BJ (cell line): ENCODE measurements at regions not wholly inside any gene's neighbourhood (a gene's known extent, or its start where the extent isn't known, plus 50 kb on each side); places are given as distances from the start of the nearest gene placed in this dataset.
"Not testable (repeated sequence)": the region's sequence is repeated elsewhere in the genome, so short reads cannot be mapped to it uniquely, and the experiment has no call there.

Experiments
- CTCF ChIA-PET: fragments of 350-600 bp; formaldehyde crosslinking; extraction: SDS; loops from one replicate; lab custom pipeline; 2021; ENCODE audit warnings: antibody characterized with exemption, inconsistent platforms; lab: Yijun Ruan, JAX
- POLR2A ChIA-PET: fragments of 300-600 bp; sonication (Branson Sonifier 250); formaldehyde crosslinking; extraction: SDS; loops from one replicate; lab custom pipeline; 2021; ENCODE audit warnings: antibody characterized with exemption; lab: Charles Lee
- DNase-seq: peaks from one replicate; pipeline ENCODE4 v3.0.0-alpha.2; 2011; ENCODE audit warnings: low read depth
- H3K27me3 ChIP-seq: 2 replicates; pipeline ENCODE4 v1.6.0; 2011; ENCODE audit warnings: low read length; ENCODE audit not compliant: control insufficient read depth, insufficient read depth
- H3K36me3 ChIP-seq: 2 replicates; pipeline ENCODE4 v1.5.1; 2011; ENCODE audit warnings: low read length; ENCODE audit not compliant: control insufficient read depth, insufficient read depth
- H3K4me3 ChIP-seq: 2 replicates; pipeline ENCODE4 v1.5.1; 2011; ENCODE audit warnings: low read depth, mild to moderate bottlenecking, control low read depth, low read length
- TF ChIP-seq, protein P1 (sequence below): IDR thresholded peaks from 2 replicates; pipeline ENCODE4 v1.5.1; 2011; ENCODE audit warnings: low read depth, mild to moderate bottlenecking, control low read depth, inconsistent platforms, low read length, moderate library complexity; ENCODE audit not compliant: insufficient read depth

DNA sequence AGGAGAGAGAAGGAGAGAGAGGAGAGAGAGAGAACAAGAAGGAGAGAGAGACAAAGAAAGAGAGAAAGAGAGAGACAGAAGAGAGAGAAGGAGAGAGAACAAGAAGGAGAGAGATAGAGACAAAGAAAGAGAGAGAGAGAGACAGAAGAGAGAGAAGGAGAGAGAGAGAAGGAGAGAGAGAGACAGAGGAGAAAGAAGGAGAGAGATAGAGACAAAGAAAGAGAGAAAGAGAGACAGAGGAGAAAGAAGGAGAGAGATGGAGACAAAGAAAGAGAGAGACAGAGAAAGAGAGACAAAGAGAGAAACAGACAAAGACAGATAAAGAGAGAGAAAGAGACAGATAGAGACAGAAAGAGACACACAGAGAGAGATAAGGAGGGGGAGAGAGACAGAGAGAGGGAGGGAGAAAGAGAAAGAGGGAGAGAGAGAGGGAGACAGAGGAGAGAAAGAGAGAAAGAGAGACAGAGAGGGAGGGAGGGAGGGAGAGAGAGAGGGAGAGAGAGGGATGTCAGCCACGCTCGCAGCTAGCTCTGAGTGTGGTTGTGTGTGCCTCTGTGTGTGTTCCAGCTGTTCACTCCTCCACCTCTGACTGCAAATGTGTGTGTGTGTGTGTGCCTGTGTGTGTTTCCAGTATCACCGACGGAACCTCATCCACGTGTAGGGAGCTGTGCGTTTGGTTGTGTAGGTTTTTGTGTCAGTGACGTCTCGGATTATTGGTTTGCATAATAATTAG is 105.8 kb downstream of the CRLF2 start:
- Histone ChIP-seq H3K4me3 (no peak overlapping the region), H3K36me3 (no peaks in the 10 kb centered on the region), H3K27me3 (peaks cover 8% of the 10 kb centered on the region)
- no peak for DNase-seq
- CTCF ChIA-PET, result no interaction called here
- POLR2A ChIA-PET, result no interaction called here
- TF ChIP-seq, protein P1, sequence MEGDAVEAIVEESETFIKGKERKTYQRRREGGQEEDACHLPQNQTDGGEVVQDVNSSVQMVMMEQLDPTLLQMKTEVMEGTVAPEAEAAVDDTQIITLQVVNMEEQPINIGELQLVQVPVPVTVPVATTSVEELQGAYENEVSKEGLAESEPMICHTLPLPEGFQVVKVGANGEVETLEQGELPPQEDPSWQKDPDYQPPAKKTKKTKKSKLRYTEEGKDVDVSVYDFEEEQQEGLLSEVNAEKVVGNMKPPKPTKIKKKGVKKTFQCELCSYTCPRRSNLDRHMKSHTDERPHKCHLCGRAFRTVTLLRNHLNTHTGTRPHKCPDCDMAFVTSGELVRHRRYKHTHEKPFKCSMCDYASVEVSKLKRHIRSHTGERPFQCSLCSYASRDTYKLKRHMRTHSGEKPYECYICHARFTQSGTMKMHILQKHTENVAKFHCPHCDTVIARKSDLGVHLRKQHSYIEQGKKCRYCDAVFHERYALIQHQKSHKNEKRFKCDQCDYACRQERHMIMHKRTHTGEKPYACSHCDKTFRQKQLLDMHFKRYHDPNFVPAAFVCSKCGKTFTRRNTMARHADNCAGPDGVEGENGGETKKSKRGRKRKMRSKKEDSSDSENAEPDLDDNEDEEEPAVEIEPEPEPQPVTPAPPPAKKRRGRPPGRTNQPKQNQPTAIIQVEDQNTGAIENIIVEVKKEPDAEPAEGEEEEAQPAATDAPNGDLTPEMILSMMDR, result no peak

DNA sequence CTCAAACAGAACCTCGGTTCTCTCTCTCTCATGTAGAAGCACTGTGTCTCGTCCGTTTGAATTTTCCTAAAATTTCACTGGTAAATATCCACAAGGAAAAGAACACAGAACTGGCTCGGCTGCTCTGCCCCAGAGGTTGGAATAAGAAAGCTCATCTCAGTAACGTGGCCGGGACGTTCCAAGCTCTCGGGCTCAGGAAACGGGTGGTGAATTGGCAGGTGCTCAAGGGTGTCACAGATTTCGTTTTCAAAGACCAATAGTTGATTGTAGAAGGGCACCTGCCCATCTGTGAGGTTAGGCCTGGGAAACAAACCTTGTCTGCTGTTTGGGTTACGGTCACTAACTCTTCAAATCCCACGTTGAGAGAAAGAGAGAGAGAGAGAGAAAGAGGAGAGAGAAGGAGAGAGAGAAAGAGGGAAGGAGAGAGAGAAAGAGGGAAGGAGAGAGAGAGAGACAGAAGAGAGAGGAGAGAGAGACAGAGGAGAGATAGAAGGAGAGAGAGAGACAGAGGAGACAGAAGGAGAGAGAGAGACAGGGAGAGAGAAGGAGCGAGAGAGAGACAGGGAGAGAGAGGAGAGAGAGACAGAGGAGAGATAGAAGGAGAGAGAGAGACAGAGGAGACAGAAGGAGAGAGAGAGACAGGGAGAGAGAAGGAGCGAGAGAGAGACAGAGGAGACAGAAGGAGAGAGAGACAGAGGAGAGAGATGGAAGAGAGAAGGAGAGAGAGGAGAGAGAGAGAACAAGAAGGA is 106.6 kb downstream of the CRLF2 start:
- ChIA-PET CTCF (no interaction called here), POLR2A (no interaction called here)
- H3K27me3 ChIP-seq, result peaks cover 8% of the 10 kb centered on the region
- TF ChIP-seq, protein P1, result no peak
- no peak overlapping the region for H3K4me3 ChIP-seq
- no peak for DNase-seq
- no peaks in the 10 kb centered on the region for H3K36me3 ChIP-seq

DNA sequence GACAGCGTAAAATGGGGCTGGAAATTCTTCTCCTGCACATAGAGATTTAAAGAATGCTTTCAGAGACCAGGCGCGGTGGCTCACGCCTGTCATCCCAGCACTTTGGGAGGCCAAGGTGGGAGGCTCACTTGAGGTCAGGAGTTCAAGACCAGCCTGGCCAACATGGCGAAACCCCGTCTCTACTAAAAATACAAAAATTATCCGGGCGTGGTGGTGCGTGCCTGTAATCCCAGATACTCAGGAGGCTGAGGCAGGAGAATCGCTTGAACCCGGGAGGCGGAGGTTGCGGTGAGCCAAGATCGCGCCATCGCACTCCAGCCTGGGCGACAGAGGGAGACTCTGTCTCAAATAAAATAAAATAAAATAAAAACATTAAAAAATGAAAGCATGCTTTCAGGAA is 107.4 kb downstream of the CRLF2 start:
- CTCF ChIA-PET, H3K4me3 ChIP-seq, DNase-seq, H3K27me3 ChIP-seq, POLR2A ChIA-PET, H3K36me3 ChIP-seq: not testable (repeated sequence)

DNA sequence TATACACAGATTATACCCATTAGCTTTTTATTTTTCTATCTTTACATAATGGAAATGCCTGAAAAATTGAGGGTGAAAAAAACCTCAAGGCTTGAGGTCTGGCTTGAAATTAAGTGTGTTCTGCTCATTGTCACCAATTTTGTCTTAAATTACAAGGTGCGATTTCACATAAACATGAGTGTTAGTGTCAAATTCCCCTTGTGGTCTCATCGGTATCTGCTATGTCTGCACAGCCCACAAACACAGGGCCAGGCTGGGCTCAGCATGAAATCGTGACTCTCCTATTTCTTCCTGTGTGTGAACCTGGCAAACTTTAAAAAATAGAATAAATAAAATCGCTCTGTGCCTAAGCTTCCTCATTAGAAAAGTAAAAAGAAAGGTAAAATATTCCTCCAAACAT is 109.1 kb downstream of the CRLF2 start:
- no peak for DNase-seq
- Histone ChIP-seq H3K27me3 (peaks cover 5% of the 10 kb centered on the region), H3K4me3 (no peak overlapping the region), H3K36me3 (no peaks in the 10 kb centered on the region)
- CTCF ChIA-PET, result no interaction called here
- TF ChIP-seq, protein P1, result no peak
- POLR2A ChIA-PET, result no interaction called here

DNA sequence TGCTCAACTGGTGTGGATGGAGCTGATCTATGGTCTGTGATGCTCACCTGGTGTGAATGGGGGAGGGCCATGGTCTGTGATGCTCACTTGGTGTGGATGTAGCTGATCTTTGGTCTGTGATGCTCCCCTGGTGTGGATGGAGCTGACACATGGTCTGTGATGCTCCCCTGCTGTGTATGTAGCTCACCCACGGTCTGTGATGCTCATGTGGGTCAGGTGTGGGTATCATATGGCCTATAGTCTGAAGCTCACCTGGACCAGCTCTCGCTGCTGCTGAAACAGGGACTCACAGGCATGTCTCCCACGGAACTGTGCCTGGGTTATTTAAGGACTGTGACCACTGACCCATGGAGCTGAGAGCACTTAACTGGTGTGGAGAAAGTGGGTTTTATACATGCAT is 109.7 kb downstream of the CRLF2 start:
- ChIA-PET POLR2A (no interaction called here), CTCF (no interaction called here)
- no peak for DNase-seq
- no peaks in the 10 kb centered on the region for H3K36me3 ChIP-seq
- H3K27me3 ChIP-seq, result peaks cover 5% of the 10 kb centered on the region
- no peak overlapping the region for H3K4me3 ChIP-seq
- TF ChIP-seq, protein P1, result no peak

DNA sequence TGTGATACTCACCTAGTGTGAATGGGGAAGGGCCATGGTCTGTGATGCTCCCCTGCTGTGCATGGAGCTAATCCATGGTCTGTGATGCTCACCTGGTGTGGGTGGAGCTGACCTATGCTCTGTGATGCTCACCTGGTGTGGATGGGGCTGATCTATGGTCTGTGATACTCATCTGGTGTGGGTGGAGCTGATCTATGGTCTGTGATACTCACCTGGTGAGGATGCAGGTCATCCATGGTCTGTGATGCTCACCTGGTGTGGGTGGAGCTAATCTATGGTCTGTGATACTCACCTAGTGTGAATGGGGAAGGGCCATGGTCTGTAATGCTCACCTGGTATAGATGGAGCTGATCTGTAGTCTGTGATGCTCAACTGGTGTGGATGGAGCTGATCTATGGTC is 110.2 kb downstream of the CRLF2 start:
- DNase-seq, H3K36me3 ChIP-seq, CTCF ChIA-PET, H3K4me3 ChIP-seq, H3K27me3 ChIP-seq, POLR2A ChIA-PET: not testable (repeated sequence)
